ENCODE measurements at regions not wholly inside any gene's neighbourhood (a gene's known extent, or its start where the extent isn't known, plus 50 kb on each side); places are given as distances from the start of the nearest gene placed in this dataset.

GRCh38 chr4:45765521-45765920 lies 358.3 kb downstream of the GABRG1 start:
- TF ChIP-seq, protein P1, sequence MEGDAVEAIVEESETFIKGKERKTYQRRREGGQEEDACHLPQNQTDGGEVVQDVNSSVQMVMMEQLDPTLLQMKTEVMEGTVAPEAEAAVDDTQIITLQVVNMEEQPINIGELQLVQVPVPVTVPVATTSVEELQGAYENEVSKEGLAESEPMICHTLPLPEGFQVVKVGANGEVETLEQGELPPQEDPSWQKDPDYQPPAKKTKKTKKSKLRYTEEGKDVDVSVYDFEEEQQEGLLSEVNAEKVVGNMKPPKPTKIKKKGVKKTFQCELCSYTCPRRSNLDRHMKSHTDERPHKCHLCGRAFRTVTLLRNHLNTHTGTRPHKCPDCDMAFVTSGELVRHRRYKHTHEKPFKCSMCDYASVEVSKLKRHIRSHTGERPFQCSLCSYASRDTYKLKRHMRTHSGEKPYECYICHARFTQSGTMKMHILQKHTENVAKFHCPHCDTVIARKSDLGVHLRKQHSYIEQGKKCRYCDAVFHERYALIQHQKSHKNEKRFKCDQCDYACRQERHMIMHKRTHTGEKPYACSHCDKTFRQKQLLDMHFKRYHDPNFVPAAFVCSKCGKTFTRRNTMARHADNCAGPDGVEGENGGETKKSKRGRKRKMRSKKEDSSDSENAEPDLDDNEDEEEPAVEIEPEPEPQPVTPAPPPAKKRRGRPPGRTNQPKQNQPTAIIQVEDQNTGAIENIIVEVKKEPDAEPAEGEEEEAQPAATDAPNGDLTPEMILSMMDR (IDR thresholded peaks at IDR 0.05), result no peak
- no peak for TF ChIP-seq EP300 (IDR thresholded peaks at IDR 0.05)
